ENCODE measurements at regions not wholly inside any gene's neighbourhood (a gene's known extent, or its start where the extent isn't known, plus 50 kb on each side); places are given as distances from the start of the nearest gene placed in this dataset.

- DNase-seq: no peak
- no peak for TF ChIP-seq CTCF (IDR thresholded peaks at IDR 0.05; ENCODE audit: low read depth, low read length, missing control alignments)
- Histone ChIP-seq H3K27ac (no peak overlapping the region), H3K27me3 (replicated peaks) (no peaks in the 10 kb centered on the region), H3K4me3 (ENCODE audit: low read depth, low read length) (no peak overlapping the region), H3K36me3 (replicated peaks) (no peaks in the 10 kb centered on the region)
- in situ Hi-C loops (cut with HindIII; ENCODE audit: low pct_ligation_motif_present, low sequenced_read_pairs): no loop called here
These were observed 147.4 kb downstream of the TEX36 start for GRCh38 chr10:125535559-125535958.

- H3K27ac ChIP-seq: no peak overlapping the region
- no peak for TF ChIP-seq CTCF (IDR thresholded peaks at IDR 0.05; ENCODE audit: low read depth, low read length, missing control alignments)
- in situ Hi-C loops (cut with HindIII; ENCODE audit: low pct_ligation_motif_present, low sequenced_read_pairs): no loop called here
- H3K36me3 ChIP-seq (replicated peaks): no peaks in the 10 kb centered on the region
- no peak overlapping the region for H3K4me3 ChIP-seq (ENCODE audit: low read depth, low read length)
- DNase-seq: no peak
- no peaks in the 10 kb centered on the region for H3K27me3 ChIP-seq (replicated peaks)
These were observed 148.4 kb downstream of the TEX36 start for GRCh38 chr10:125534515-125534914.

GRCh38 chr10:125533866-125534265, 149.1 kb downstream of the TEX36 start:
- no peak overlapping the region for H3K27ac ChIP-seq
- no peak for TF ChIP-seq CTCF (IDR thresholded peaks at IDR 0.05; ENCODE audit: low read depth, low read length, missing control alignments)
- no peak for DNase-seq
- in situ Hi-C loops (cut with HindIII; ENCODE audit: low pct_ligation_motif_present, low sequenced_read_pairs): no loop called here
- H3K36me3 ChIP-seq (replicated peaks): no peaks in the 10 kb centered on the region
- H3K4me3 ChIP-seq (ENCODE audit: low read depth, low read length): no peak overlapping the region
- H3K27me3 ChIP-seq (replicated peaks): no peaks in the 10 kb centered on the region

- in situ Hi-C loops (cut with HindIII; ENCODE audit: low pct_ligation_motif_present, low sequenced_read_pairs): no loop called here
- Histone ChIP-seq H3K4me3 (ENCODE audit: low read depth, low read length) (no peak overlapping the region), H3K27ac (no peak overlapping the region), H3K36me3 (replicated peaks) (no peaks in the 10 kb centered on the region), H3K27me3 (replicated peaks) (no peaks in the 10 kb centered on the region)
- no peak for TF ChIP-seq CTCF (IDR thresholded peaks at IDR 0.05; ENCODE audit: low read depth, low read length, missing control alignments)
- DNase-seq: no peak
These were observed 151.5 kb downstream of the TEX36 start for GRCh38 chr10:125531465-125531864.

GRCh38 chr10:125523347-125523746, 159.6 kb downstream of the TEX36 start:
- H3K4me3 ChIP-seq (ENCODE audit: low read depth, low read length): no peak overlapping the region
- TF ChIP-seq CTCF (IDR thresholded peaks at IDR 0.05; ENCODE audit: low read depth, low read length, missing control alignments): no peak
- H3K27ac ChIP-seq: no peak overlapping the region
- H3K27me3 ChIP-seq (replicated peaks): no peaks in the 10 kb centered on the region
- in situ Hi-C loops (cut with HindIII; ENCODE audit: low pct_ligation_motif_present, low sequenced_read_pairs): no loop called here
- DNase-seq: no peak
- no peaks in the 10 kb centered on the region for H3K36me3 ChIP-seq (replicated peaks)
